ENCODE measurements at regions not wholly inside any gene's neighbourhood (a gene's known extent, or its start where the extent isn't known, plus 50 kb on each side); places are given as distances from the start of the nearest gene placed in this dataset.

DNA sequence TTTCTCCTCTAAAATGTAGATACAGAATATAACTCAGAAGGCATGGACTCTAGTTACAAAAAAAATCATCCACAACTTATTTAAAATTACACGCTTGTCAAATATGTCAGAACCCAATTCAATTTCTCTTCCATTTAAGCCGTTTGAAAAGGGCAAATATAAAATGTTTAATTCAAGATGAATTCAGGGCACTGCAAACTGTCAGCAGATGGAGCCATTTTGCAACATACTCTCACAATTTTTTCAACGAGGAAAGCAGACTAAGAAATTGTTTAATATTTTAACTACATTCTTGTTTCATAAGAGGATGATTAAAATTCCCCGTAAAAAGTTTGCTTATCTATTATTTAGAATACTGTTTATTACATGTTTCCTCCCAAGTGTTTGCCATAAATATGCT is 321.3 kb upstream of the CPXCR1 start:
- no peak for DNase-seq

DNA sequence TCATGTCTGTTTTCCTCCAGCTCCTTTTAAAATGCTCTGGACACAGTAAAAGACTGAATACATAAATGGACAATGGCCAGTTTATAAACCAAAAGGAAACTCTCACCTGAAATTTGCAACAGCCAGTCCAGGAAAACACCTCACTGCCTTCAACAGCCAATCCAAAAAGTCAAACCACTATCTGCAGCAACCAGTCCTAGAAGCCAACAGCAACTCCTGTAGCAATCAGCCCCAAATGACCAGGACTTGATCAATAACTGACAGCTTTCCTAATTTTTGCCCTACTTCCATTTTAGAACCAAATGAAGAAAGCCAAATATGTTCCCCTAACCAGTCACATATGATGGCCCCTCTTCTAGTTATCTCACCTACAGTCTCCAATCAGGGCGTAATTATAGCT is 309.5 kb upstream of the CPXCR1 start:
- no peak for DNase-seq

DNA sequence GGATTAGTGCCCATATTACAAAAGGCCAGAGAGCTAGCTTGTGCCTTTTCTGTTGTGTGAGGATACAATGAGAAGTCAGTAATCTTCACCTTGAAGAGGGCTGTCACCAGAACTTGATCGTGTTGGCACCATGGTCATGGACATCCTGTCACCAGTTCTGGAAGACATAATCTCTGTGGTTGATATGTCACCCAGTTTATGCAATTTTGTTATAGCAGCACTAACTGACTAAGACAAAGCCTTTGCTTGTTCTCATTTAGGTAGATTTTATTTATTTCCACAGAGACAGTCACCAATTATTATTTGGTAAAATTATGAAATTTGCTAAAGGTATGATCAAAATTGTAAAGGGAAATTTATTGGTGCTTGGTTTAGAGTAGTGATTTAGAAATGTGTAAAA is 308.8 kb upstream of the CPXCR1 start:
- DNase-seq: no peak

DNA sequence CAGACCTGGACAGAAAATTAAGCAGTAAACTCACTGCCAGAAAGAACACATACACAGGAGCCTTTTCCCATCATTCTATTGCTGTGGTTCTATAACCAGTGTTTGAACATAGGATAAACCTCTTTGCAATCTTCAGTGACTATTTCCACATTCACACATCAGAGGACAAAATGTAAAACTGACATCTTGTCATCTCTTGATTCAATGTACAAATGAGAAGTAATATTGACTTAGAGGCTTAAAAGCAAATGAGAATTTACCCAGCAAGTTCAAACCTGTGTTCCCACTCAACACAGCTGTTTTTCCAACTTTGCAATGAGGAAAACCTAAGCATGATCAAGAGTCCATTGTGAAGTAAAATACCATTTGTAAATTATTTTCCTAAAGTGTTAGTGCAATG is 307.1 kb upstream of the CPXCR1 start:
- DNase-seq: no peak

Data from stimulated activated CD4-positive, alpha-beta T cell treated with anti-CD3 and anti-CD28 coated beads, Interleukin-4, amount 100 ng/mL, for 24 hours (primary cell).